Stomach (tissue), 4 donors: ENCODE measurements at regions not wholly inside any gene's neighbourhood (a gene's known extent, or its start where the extent isn't known, plus 50 kb on each side); places are given as distances from the start of the nearest gene placed in this dataset.

Source experiments
- EP300 ChIP-seq: sonication (generic); formaldehyde crosslinking; IDR thresholded peaks from one replicate; pipeline ENCODE4 v1.6.1; 2017; ENCODE audit warnings: antibody characterized with exemption
- TF ChIP-seq, protein P1 (sequence below), 7 experiments: fragments of 450-650 bp in 4 of 7; fragments of 200-600 bp in 3 of 7; sonication (generic) in 3 of 7; IDR thresholded peaks; one replicate each; pipeline ENCODE4 v1.5.1; 2016 to 2019; ENCODE audit warnings: antibody characterized with exemption in 7 of 7, control low read depth in 2 of 7, mild to moderate bottlenecking in 1 of 7

DNA sequence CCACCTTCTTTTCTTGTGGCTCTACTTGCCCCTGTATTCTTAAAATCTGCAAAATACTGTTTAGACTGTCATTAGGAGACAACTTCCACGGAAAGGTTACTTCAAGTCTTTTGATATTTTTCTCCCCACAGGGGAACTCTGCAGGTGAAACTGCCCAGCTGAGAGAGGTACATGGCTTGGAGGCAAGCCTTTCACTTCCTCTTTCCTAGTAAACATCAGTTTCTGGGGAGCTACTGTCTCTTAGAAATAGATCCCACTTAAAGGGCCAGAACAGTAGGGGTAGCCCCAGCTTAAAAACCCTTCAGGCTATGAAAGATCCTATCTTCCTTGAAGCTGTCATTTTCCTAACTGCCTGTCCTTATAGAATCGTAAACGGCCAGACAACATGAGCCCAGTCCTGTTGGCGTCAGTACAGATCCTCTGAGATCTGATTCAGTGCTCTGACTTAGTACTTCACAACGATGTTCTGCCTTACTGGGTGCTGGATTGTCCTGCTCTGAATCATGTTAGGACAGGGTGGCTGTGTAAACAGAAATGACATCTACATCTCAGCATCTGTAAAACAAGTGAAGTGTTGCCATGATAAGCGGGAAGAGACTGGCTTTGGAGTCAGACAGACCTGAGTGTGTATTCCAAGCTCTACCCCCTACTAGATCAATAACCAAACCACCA lies 102.1 kb downstream of the ITIH6 start:
- TF ChIP-seq, protein P1, sequence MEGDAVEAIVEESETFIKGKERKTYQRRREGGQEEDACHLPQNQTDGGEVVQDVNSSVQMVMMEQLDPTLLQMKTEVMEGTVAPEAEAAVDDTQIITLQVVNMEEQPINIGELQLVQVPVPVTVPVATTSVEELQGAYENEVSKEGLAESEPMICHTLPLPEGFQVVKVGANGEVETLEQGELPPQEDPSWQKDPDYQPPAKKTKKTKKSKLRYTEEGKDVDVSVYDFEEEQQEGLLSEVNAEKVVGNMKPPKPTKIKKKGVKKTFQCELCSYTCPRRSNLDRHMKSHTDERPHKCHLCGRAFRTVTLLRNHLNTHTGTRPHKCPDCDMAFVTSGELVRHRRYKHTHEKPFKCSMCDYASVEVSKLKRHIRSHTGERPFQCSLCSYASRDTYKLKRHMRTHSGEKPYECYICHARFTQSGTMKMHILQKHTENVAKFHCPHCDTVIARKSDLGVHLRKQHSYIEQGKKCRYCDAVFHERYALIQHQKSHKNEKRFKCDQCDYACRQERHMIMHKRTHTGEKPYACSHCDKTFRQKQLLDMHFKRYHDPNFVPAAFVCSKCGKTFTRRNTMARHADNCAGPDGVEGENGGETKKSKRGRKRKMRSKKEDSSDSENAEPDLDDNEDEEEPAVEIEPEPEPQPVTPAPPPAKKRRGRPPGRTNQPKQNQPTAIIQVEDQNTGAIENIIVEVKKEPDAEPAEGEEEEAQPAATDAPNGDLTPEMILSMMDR (IDR thresholded peaks at IDR 0.05): no peak
- TF ChIP-seq EP300: no peak
